RWPE1 (cell line): ENCODE measurements at regions not wholly inside any gene's neighbourhood (a gene's known extent, or its start where the extent isn't known, plus 50 kb on each side); places are given as distances from the start of the nearest gene placed in this dataset.

Experiments
- CTCF ChIA-PET: fragments of 350-600 bp; sonication (Branson Sonifier 250); formaldehyde crosslinking; extraction: SDS; loops from one replicate; lab custom pipeline; 2021; lab: Yijun Ruan, JAX
- POLR2A ChIA-PET: fragments of 400-600 bp; formaldehyde crosslinking; extraction: SDS; loops from one replicate; lab custom pipeline; 2020; ENCODE audit warnings: antibody characterized with exemption; ENCODE audit not compliant: low non-redundant PET; lab: Yijun Ruan, JAX
- DNase-seq: peaks from one replicate; pipeline ENCODE4 v3.0.0; 2012; ENCODE audit warnings: low spot score
- H3K27ac ChIP-seq: fragments of 450-650 bp; 2 replicates; pipeline ENCODE4 v1.5.1; 2017
- TF ChIP-seq, protein P1 (sequence below): fragments of 450-650 bp; conservative IDR thresholded peaks from 2 replicates; pipeline ENCODE4 v1.5.1; 2017; ENCODE audit warnings: low read depth, mild to moderate bottlenecking

DNA sequence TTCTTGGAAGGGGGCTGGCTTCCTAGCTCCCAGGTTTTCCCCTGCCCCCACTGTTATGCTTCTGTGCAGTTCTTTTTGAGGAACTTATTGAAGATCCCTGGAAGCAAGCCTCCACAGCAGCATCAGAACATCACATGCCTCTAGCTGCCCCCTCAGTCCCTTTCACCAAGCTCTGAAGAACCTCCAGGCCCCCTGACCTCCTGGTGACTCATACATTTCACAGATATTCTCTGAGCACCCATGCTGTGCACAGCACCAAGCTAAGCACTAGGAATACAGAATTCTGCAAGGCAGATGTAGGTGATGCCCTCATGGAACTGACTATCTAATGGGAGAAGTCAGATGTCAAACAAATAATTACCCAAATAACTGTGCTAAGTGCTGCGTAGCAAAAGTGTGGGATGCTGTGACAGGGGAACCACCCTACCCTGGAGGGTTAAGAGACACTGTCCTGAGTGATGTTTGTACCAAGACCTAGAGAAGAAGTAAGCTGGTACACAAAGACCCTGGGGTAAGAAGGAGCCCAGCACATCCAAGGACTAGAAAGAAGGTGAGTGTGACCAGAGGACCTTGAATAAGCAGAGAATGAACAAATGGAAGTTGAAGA is 213.7 kb upstream of the NR4A3 start:
- no peak for DNase-seq
- CTCF ChIA-PET = no interaction called here
- POLR2A ChIA-PET = no interaction called here

DNA sequence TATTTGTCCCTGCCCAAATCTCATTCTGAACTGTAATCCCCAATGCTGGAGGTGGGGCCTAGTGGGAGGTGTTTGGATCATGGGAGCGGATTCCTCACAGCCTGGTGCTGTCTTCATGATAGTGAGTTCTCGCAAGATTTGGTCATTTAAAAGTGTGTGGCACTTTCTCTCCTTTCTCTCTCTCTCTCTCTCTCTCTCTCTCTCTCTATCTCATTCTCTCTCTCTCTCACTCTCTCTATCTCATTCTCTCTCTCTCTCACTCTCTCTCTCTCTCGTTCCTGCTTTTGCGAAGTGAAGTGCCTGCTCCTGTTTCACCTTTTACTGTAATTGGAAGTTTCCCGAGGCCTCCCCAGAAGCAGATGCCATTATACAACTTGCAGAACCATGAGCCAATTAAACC is 207.3 kb upstream of the NR4A3 start:
- ChIA-PET POLR2A (no interaction called here), CTCF (no interaction called here)

More for the DNA sequence above, 213.7 kb upstream of the NR4A3 start:
- no peak overlapping the region for H3K27ac ChIP-seq
- TF ChIP-seq, protein P1, sequence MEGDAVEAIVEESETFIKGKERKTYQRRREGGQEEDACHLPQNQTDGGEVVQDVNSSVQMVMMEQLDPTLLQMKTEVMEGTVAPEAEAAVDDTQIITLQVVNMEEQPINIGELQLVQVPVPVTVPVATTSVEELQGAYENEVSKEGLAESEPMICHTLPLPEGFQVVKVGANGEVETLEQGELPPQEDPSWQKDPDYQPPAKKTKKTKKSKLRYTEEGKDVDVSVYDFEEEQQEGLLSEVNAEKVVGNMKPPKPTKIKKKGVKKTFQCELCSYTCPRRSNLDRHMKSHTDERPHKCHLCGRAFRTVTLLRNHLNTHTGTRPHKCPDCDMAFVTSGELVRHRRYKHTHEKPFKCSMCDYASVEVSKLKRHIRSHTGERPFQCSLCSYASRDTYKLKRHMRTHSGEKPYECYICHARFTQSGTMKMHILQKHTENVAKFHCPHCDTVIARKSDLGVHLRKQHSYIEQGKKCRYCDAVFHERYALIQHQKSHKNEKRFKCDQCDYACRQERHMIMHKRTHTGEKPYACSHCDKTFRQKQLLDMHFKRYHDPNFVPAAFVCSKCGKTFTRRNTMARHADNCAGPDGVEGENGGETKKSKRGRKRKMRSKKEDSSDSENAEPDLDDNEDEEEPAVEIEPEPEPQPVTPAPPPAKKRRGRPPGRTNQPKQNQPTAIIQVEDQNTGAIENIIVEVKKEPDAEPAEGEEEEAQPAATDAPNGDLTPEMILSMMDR = no peak

DNA sequence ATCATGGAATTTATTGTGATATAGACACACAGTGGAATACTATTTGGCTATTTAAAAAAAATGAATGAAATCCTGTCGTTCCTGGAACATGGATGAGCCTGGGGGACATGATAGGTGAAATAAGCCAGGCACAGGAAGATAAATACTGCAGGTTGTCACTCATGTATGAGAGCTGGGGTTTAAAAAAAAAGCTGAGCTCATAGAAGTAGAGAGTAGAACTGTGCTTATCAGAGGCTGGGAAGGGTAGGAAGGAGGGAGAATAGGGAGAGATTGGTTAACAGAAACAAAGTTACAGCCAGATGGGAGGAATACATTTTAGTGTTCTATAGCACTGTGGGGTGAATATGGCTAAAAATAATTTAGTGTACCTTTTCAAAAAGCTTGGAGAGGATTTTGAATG is 200.6 kb upstream of the NR4A3 start:
- no peak for DNase-seq
- H3K27ac ChIP-seq = no peak overlapping the region
- POLR2A ChIA-PET = no interaction called here
- CTCF ChIA-PET = interaction anchor here (0.7 kb wide), 1 partner anchor 112 kb away, joined by 4 read pairs; no protein-coding TSS in a partner anchor
- TF ChIP-seq, protein P1 = no peak

More for the DNA sequence above, 207.3 kb upstream of the NR4A3 start:
- no peak overlapping the region for H3K27ac ChIP-seq
- TF ChIP-seq, protein P1 = no peak
- DNase-seq = no peak

DNA sequence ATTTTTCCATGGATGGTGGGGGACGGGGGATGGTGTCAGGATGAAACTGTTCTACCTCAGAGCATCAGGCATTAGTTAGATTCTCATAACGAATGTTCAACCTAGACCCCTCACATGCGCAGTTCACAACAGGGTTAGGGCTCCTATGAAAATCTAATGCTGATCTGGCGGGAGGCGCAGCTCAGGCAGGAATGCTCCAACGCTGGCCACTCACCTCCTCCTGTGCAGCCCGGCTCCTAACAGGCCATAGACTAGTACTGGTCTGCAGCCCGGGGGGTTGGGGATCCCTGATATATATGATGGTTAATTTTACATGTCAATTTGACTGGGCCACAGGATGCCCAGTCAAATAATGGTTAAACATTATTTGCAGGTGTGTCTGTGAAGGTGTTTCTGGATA is 199.0 kb upstream of the NR4A3 start:
- TF ChIP-seq, protein P1 = no peak
- no peak overlapping the region for H3K27ac ChIP-seq
- POLR2A ChIA-PET = no interaction called here
- CTCF ChIA-PET = no interaction called here
- no peak for DNase-seq

DNA sequence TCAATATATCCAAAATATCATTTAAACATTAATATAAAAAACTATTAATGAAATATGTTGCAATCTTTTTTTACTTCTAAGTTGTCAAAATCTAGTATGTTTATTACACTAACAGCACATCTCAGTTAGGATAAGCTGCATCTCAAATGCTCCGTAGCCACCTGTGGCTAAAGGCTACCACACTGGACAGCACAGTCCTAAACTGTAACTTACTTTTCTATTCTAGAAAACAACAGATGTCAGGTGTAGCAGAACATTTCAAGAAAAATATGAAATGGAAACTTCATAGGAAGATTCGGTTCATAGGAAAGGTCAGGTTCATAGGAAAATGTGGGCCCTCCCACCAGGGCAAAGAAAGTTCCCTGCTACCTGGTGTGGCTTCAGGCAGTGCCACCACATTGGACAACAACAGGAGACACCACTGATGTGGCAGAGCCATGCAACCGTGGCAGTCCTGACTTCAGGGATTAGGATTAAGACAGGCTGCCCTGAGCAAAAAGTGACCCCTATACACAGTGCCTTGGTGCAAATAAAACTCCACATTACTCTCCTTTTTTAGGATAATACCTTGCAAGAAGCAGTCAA is 197.8 kb upstream of the NR4A3 start:
- POLR2A ChIA-PET = no interaction called here
- TF ChIP-seq, protein P1 = no peak
- no peak overlapping the region for H3K27ac ChIP-seq
- DNase-seq = no peak
- CTCF ChIA-PET = no interaction called here

DNA sequence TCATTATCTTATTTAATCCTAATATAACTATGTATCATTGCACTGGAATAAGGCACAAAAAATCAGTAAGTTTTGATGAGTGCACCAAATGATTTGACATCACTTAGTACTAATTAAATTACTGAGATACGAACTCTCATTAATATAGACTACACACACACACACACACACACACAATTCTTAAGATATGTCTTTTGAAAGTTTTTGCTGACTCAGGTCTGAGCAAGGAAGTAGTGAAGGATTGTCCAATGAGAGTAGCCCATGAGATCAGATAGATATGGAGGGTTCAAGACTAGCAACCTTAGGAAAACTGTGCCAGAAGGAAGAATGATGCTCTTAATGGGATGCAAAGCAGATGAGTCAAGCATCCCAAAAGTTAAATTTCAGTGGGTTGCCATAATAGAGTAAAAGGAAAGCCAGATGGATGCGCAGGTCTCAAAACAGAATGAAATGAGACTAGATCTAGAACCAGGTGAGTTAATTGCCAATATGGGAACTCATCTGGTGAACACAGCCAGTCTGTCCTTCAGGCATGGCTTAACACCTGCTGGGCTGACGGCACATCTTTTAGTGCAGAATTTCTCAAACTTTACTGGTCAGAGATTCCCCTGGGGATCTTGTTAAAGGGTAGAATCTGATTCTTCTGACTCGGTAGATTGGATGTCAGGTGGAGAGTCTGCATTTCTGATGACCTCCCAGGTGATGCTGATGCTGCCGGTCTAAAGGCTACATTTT is 197.0 kb upstream of the NR4A3 start:
- TF ChIP-seq, protein P1 = no peak
- CTCF ChIA-PET = no interaction called here
- POLR2A ChIA-PET = no interaction called here
- H3K27ac ChIP-seq = no peak overlapping the region
- no peak for DNase-seq
